Astrocyte (in vitro differentiated cells and primary cell): ENCODE measurements at regions not wholly inside any gene's neighbourhood (a gene's known extent, or its start where the extent isn't known, plus 50 kb on each side); places are given as distances from the start of the nearest gene placed in this dataset.

Experiments
- DNase-seq: peaks from one replicate; pipeline ENCODE4 v3.0.0-alpha.2; 2010; ENCODE audit warnings: low read depth
- FAIRE-seq: peaks from 2 replicates; lab custom pipeline; 2011; peaks lifted over from hg19 to GRCh38; lab: Jason Lieb, UNC
- H2AFZ ChIP-seq: 2 replicates; pipeline ENCODE4 v1.6.0; 2012; ENCODE audit warnings: low read depth, low read length, inconsistent platforms
- H3K27ac ChIP-seq: 2 replicates; pipeline ENCODE4 v1.5.1; 2011; ENCODE audit warnings: low read depth, low read length, inconsistent platforms
- H3K27me3 ChIP-seq: 2 replicates; pipeline ENCODE4 v1.6.0; 2011; ENCODE audit warnings: low read length, inconsistent platforms; ENCODE audit not compliant: insufficient read depth
- H3K36me3 ChIP-seq: 2 replicates; pipeline ENCODE4 v1.5.1; 2011; ENCODE audit warnings: low read length, inconsistent platforms; ENCODE audit not compliant: insufficient read depth
- H3K4me1 ChIP-seq: 2 replicates; pipeline ENCODE4 v1.5.1; 2011; ENCODE audit warnings: low read length, inconsistent platforms; ENCODE audit not compliant: insufficient read depth
- H3K4me2 ChIP-seq: 2 replicates; pipeline ENCODE4 v1.6.0; 2012; ENCODE audit warnings: low read length, inconsistent platforms
- H3K4me3 ChIP-seq: 2 replicates; pipeline ENCODE4 v1.5.1; 2011; ENCODE audit warnings: low read depth, mild to moderate bottlenecking, low read length, inconsistent platforms; ENCODE audit not compliant: insufficient read depth
- H3K79me2 ChIP-seq: 2 replicates; pipeline ENCODE4 v1.6.0; 2012; ENCODE audit warnings: mild to moderate bottlenecking, low read length, inconsistent platforms; ENCODE audit not compliant: insufficient read depth
- H3K9ac ChIP-seq: 2 replicates; pipeline ENCODE4 v1.6.0; 2012; ENCODE audit warnings: mild to moderate bottlenecking, low read length, inconsistent platforms
- H3K9me3 ChIP-seq: 2 replicates; pipeline ENCODE4 v1.5.1; 2012; ENCODE audit warnings: low read depth, mild to moderate bottlenecking, low read length, inconsistent platforms; ENCODE audit not compliant: insufficient read depth
- H4K20me1 ChIP-seq: 2 replicates; pipeline ENCODE4 v1.6.0; 2012; ENCODE audit warnings: low read length, inconsistent platforms; ENCODE audit not compliant: insufficient read depth
- H3K27ac Mint-ChIP-seq: one replicate; pipeline ENCODE4 v1.8.0; 2021; ENCODE audit warnings: mild to moderate bottlenecking, mixed read lengths; ENCODE audit not compliant: unreplicated experiment
- H3K27me3 Mint-ChIP-seq: one replicate; pipeline ENCODE4 v1.8.0; 2021; ENCODE audit warnings: low read depth, mixed read lengths; ENCODE audit not compliant: unreplicated experiment
- H3K36me3 Mint-ChIP-seq: one replicate; pipeline ENCODE4 v1.8.0; 2021; ENCODE audit warnings: low read depth, mixed read lengths; ENCODE audit not compliant: unreplicated experiment
- H3K4me1 Mint-ChIP-seq: one replicate; pipeline ENCODE4 v1.8.0; 2021; ENCODE audit warnings: low read depth, mixed read lengths; ENCODE audit not compliant: unreplicated experiment
- H3K4me3 Mint-ChIP-seq: one replicate; pipeline ENCODE4 v1.8.0; 2021; ENCODE audit warnings: mild to moderate bottlenecking, moderate library complexity, mixed read lengths; ENCODE audit not compliant: unreplicated experiment
- H3K9me3 Mint-ChIP-seq: one replicate; pipeline ENCODE4 v1.8.0; 2021; ENCODE audit warnings: mild to moderate bottlenecking, mixed read lengths; ENCODE audit not compliant: unreplicated experiment
- EZH2 ChIP-seq: IDR thresholded peaks from 2 replicates; pipeline ENCODE4 v1.6.1; 2012; ENCODE audit warnings: mild to moderate bottlenecking, low read length, inconsistent platforms; ENCODE audit not compliant: insufficient read depth
- TF ChIP-seq, protein P1 (sequence below): IDR thresholded peaks from 2 replicates; pipeline ENCODE4 v1.5.1; 2011; ENCODE audit warnings: low read depth, mild to moderate bottlenecking, inconsistent platforms, low read length, moderate library complexity; ENCODE audit not compliant: insufficient read depth

DNA sequence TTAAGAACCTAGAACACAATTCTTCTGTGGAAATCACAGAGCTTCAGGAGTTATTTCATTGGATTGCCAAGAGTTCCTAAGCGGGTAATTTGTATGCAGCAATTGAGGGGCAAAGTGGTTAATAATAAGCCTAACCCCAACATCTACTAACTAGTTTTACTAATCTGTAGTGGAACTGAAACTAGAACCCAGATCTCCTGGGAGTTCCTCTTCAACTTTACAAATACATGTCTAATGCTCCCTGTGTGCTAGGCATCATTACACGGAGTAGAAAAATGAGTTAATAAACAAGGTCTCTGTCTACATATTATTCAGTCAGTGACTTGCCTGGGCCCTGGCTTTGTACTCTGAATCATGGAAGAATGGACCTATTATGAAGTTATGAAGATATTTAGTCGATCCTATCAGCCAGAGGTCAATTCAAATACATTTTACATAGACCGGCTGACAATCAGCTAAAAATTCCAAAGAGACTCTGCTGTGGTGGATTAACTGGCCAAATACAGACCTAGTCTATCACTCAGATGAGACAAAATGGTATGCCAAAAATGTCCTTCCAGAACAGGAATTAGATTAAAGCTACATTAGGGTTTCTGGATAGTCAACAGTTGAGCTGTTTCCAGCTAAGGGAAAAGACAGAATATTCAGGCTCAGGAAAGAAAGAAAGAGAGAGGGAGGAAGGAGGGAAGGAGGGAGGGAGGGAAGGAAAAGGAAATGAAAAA is 326.0 kb downstream of the FBXW7 start:
- no peak overlapping the region for H3K27ac Mint-ChIP-seq
- Histone ChIP-seq H3K4me3 (no peak overlapping the region), H3K36me3 (no peaks in the 10 kb centered on the region), H3K4me1 (no peaks in the 10 kb centered on the region), H3K79me2 (no peaks in the 10 kb centered on the region), H3K9ac (no peak overlapping the region), H2AFZ (no peak overlapping the region), H4K20me1 (no peaks in the 10 kb centered on the region), H3K4me2 (no peak overlapping the region), H3K27me3 (no peaks in the 10 kb centered on the region), H3K9me3 (peaks cover under 1% of the 10 kb centered on the region), H3K27ac (no peak overlapping the region)
- no peaks in the 10 kb centered on the region for H3K27me3 Mint-ChIP-seq
- no peaks in the 10 kb centered on the region for H3K36me3 Mint-ChIP-seq
- no peak overlapping the region for H3K4me3 Mint-ChIP-seq
- H3K4me1 Mint-ChIP-seq = peaks cover 28% of the 10 kb centered on the region
- peaks cover 2% of the 10 kb centered on the region for H3K9me3 Mint-ChIP-seq
- FAIRE-seq (no peak), DNase-seq (peak; percentile 33)
- TF ChIP-seq EZH2 = no peak
- TF ChIP-seq, protein P1, sequence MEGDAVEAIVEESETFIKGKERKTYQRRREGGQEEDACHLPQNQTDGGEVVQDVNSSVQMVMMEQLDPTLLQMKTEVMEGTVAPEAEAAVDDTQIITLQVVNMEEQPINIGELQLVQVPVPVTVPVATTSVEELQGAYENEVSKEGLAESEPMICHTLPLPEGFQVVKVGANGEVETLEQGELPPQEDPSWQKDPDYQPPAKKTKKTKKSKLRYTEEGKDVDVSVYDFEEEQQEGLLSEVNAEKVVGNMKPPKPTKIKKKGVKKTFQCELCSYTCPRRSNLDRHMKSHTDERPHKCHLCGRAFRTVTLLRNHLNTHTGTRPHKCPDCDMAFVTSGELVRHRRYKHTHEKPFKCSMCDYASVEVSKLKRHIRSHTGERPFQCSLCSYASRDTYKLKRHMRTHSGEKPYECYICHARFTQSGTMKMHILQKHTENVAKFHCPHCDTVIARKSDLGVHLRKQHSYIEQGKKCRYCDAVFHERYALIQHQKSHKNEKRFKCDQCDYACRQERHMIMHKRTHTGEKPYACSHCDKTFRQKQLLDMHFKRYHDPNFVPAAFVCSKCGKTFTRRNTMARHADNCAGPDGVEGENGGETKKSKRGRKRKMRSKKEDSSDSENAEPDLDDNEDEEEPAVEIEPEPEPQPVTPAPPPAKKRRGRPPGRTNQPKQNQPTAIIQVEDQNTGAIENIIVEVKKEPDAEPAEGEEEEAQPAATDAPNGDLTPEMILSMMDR = no peak

- H3K4me1 Mint-ChIP-seq = peaks cover 30% of the 10 kb centered on the region
Measured at GRCh38 chr4:152207378-152207720, 328.5 kb downstream of the FBXW7 start.

More at GRCh38 chr4:152207378-152207720, 328.5 kb downstream of the FBXW7 start:
- Mint-ChIP-seq H3K27me3 (peaks cover 3% of the 10 kb centered on the region), H3K4me3 (no peak overlapping the region), H3K36me3 (no peaks in the 10 kb centered on the region), H3K9me3 (no peaks in the 10 kb centered on the region), H3K27ac (no peak overlapping the region)
- H3K79me2 ChIP-seq = no peaks in the 10 kb centered on the region
- DNase-seq = no peak
- H3K4me3 ChIP-seq = no peak overlapping the region
- H4K20me1 ChIP-seq = no peaks in the 10 kb centered on the region
- no peak overlapping the region for H3K4me2 ChIP-seq
- no peaks in the 10 kb centered on the region for H3K36me3 ChIP-seq
- TF ChIP-seq, protein P1 = no peak
- TF ChIP-seq EZH2 = no peak
- no peak overlapping the region for H3K27ac ChIP-seq
- H2AFZ ChIP-seq = no peak overlapping the region
- no peaks in the 10 kb centered on the region for H3K9me3 ChIP-seq
- H3K4me1 ChIP-seq = no peaks in the 10 kb centered on the region
- no peak overlapping the region for H3K9ac ChIP-seq
- H3K27me3 ChIP-seq = no peaks in the 10 kb centered on the region
- no peak for FAIRE-seq
